ENCODE measurements at regions not wholly inside any gene's neighbourhood (a gene's known extent, or its start where the extent isn't known, plus 50 kb on each side); places are given as distances from the start of the nearest gene placed in this dataset.
A peak's percentile ranks its signal among the peaks of the same experiment; 100 is the strongest.

GRCh38 chr6:6847591-6847990 is 259.1 kb downstream of the LY86 start:
- H3K4me1 Mint-ChIP-seq (ENCODE audit: low read depth), result no peaks in the 10 kb centered on the region
- ChIA-PET POLR2A (no interaction called here), CTCF (interaction anchor here (0.7 kb wide), 1 partner anchor 21 kb away, joined by 3 read pairs; no protein-coding TSS in a partner anchor)
- no peaks in the 10 kb centered on the region for H3K36me3 Mint-ChIP-seq (ENCODE audit: low read depth)
- no peak overlapping the region for H3K4me3 Mint-ChIP-seq
- intact Hi-C loops (cut with micrococcal nuclease), result no loop called here
- peaks cover 2% of the 10 kb centered on the region for H3K27me3 Mint-ChIP-seq
- DNase-seq, result no peak
- peaks cover 11% of the 10 kb centered on the region for H3K9me3 Mint-ChIP-seq
- no peak overlapping the region for H3K27ac Mint-ChIP-seq
- TF ChIP-seq, protein P1, sequence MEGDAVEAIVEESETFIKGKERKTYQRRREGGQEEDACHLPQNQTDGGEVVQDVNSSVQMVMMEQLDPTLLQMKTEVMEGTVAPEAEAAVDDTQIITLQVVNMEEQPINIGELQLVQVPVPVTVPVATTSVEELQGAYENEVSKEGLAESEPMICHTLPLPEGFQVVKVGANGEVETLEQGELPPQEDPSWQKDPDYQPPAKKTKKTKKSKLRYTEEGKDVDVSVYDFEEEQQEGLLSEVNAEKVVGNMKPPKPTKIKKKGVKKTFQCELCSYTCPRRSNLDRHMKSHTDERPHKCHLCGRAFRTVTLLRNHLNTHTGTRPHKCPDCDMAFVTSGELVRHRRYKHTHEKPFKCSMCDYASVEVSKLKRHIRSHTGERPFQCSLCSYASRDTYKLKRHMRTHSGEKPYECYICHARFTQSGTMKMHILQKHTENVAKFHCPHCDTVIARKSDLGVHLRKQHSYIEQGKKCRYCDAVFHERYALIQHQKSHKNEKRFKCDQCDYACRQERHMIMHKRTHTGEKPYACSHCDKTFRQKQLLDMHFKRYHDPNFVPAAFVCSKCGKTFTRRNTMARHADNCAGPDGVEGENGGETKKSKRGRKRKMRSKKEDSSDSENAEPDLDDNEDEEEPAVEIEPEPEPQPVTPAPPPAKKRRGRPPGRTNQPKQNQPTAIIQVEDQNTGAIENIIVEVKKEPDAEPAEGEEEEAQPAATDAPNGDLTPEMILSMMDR (IDR thresholded peaks at IDR 0.05), result no peak
- ATAC-seq, result no peak

GRCh38 chr6:6851059-6851948 is 256.5 kb upstream of the RREB1 start:
- no peak for ATAC-seq
- H3K4me1 Mint-ChIP-seq (ENCODE audit: low read depth), result peaks cover 12% of the 10 kb centered on the region
- no peak overlapping the region for H3K27ac Mint-ChIP-seq
- H3K9me3 Mint-ChIP-seq, result peaks cover 3% of the 10 kb centered on the region
- peaks cover under 1% of the 10 kb centered on the region for H3K36me3 Mint-ChIP-seq (ENCODE audit: low read depth)
- no peak overlapping the region for H3K4me3 Mint-ChIP-seq
- intact Hi-C loops (cut with micrococcal nuclease), result no loop called here
- ChIA-PET POLR2A (interaction anchor here (0.7 kb wide), 1 partner anchor 10 kb away, joined by 3 read pairs; no protein-coding TSS in a partner anchor), CTCF (interaction anchor here (1.1 to 1.3 kb wide), 2 partner anchors 33 to 387 kb away, joined by 3 to 4 read pairs; no protein-coding TSS in a partner anchor)
- no peak for DNase-seq
- TF ChIP-seq, protein P1 (IDR thresholded peaks at IDR 0.05), result no peak
- peaks cover 2% of the 10 kb centered on the region for H3K27me3 Mint-ChIP-seq

DNA sequence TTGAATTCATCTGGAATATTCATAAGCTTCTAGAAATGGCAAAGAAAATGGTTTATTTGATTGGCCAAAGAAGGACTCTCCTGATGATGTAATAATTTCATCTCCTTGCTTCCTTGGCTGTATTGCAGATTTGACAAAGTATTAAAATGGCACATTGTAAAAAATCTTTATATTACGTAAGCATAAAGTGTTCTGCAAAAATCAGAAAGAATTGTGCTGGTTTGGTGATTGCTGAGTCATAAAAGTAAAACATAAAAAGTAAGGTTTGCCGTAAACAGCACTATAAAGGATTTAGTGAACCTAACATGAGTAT is 255.9 kb upstream of the RREB1 start:
- no peak overlapping the region for H3K27ac Mint-ChIP-seq
- TF ChIP-seq, protein P1 (IDR thresholded peaks at IDR 0.05), result no peak
- peaks cover 2% of the 10 kb centered on the region for H3K27me3 Mint-ChIP-seq
- H3K9me3 Mint-ChIP-seq, result no peaks in the 10 kb centered on the region
- intact Hi-C loops (cut with micrococcal nuclease), result no loop called here
- DNase-seq (no peak), ATAC-seq (no peak)
- H3K4me1 Mint-ChIP-seq (ENCODE audit: low read depth), result peaks cover 18% of the 10 kb centered on the region
- CTCF ChIA-PET, result interaction anchor here (1.1 to 1.3 kb wide), 2 partner anchors 32 to 386 kb away, joined by 3 to 4 read pairs; no protein-coding TSS in a partner anchor
- H3K36me3 Mint-ChIP-seq (ENCODE audit: low read depth), result peaks cover 1% of the 10 kb centered on the region
- POLR2A ChIA-PET, result no interaction called here
- no peak overlapping the region for H3K4me3 Mint-ChIP-seq

- POLR2A ChIA-PET, result interaction anchor here (0.6 to 1.1 kb wide), 4 partner anchors 9 to 62 kb away, joined by 3 to 5 read pairs (median 3); no protein-coding TSS in a partner anchor
- H3K4me3 Mint-ChIP-seq, result peak overlapping the region; percentile 64
Observed at GRCh38 chr6:6856538-6857523, 250.9 kb upstream of the RREB1 start.

More at GRCh38 chr6:6856538-6857523, 250.9 kb upstream of the RREB1 start:
- intact Hi-C loops (cut with micrococcal nuclease), result no loop called here
- DNase-seq (peak; percentile 90), ATAC-seq (peak; percentile 95)
- H3K4me1 Mint-ChIP-seq (ENCODE audit: low read depth), result peaks cover 22% of the 10 kb centered on the region
- H3K36me3 Mint-ChIP-seq (ENCODE audit: low read depth), result peaks cover 1% of the 10 kb centered on the region
- H3K9me3 Mint-ChIP-seq, result no peaks in the 10 kb centered on the region
- CTCF ChIA-PET, result interaction anchor here (1.1 to 1.4 kb wide), 3 partner anchors 12 to 385 kb away, joined by 3 to 5 read pairs (median 3); no protein-coding TSS in a partner anchor
- H3K27me3 Mint-ChIP-seq, result no peaks in the 10 kb centered on the region
- TF ChIP-seq, protein P1 (IDR thresholded peaks at IDR 0.05), result no peak
- peak overlapping the region; percentile 93 for H3K27ac Mint-ChIP-seq

Measured in activated CD8-positive, alpha-beta T cell treated with anti-CD3 and anti-CD28 coated beads for 36 hours (primary cell).